Prostate gland (tissue), 2 donors: ENCODE measurements at regions not wholly inside any gene's neighbourhood (a gene's known extent, or its start where the extent isn't known, plus 50 kb on each side); places are given as distances from the start of the nearest gene placed in this dataset.

Experiments
- DNase-seq: peaks from one replicate; pipeline ENCODE4 v3.0.0-alpha.2; 2019; ENCODE audit warnings: low spot score
- H3K27ac ChIP-seq, 2 donors: fragments of 200-600 bp; sonication (generic); 2 replicates each; pipeline ENCODE4 v1.5.1; 2017 to 2019
- H3K27me3 ChIP-seq: fragments of 200-600 bp; sonication (generic); replicated peaks from 2 replicates; pipeline ENCODE4 v1.5.1; 2019; ENCODE audit not compliant: insufficient read depth
- H3K36me3 ChIP-seq, 2 donors: fragments of 200-600 bp; sonication (generic); 1 replicate in 1 of 2; 2 replicates in 1 of 2; pipeline versions ENCODE4 v1.5.1 to v1.8.1; 2017 to 2019
- H3K4me1 ChIP-seq: fragments of 200-600 bp; sonication (generic); replicated peaks from 2 replicates; pipeline ENCODE4 v1.5.1; 2019
- H3K4me3 ChIP-seq, 2 donors: fragments of 200-600 bp; sonication (generic); 2 replicates each; pipeline ENCODE4 v1.5.1; 2017 to 2019
- H3K9me3 ChIP-seq: fragments of 200-600 bp; sonication (generic); 2 replicates; pipeline ENCODE4 v1.5.1; 2017
- POLR2A ChIP-seq: fragments of 450-650 bp; IDR thresholded peaks from one replicate; pipeline ENCODE4 v1.6.1; 2016; ENCODE audit warnings: antibody characterized with exemption, mild to moderate bottlenecking
- POLR2AphosphoS5 ChIP-seq: sonication (generic); formaldehyde crosslinking; IDR thresholded peaks from one replicate; pipeline ENCODE4 v1.6.1; 2017; ENCODE audit warnings: antibody characterized with exemption
- WGBS: methylation state at CpG from one replicate; pipeline ENCODE4 v1.1.5; 2018; 5-methylcytosine and 5-hydroxymethylcytosine counted together
- intact Hi-C: fragments of 100-400 bp; cut with DNase I; formaldehyde crosslinking; loops from one replicate; pipeline ENCODE4 v1.14.2; 2022
- TF ChIP-seq, protein P1 (sequence below), 4 experiments: fragments of 200-600 bp in 2 of 4; fragments of 450-650 bp in 2 of 4; sonication (generic) in 2 of 4; IDR thresholded peaks; 1 replicate in 3 of 4; 2 replicates in 1 of 4; pipeline ENCODE4 v1.5.1; 2016 to 2019; ENCODE audit warnings: antibody characterized with exemption in 4 of 4, mild to moderate bottlenecking in 2 of 4, moderate library complexity in 2 of 4

DNA sequence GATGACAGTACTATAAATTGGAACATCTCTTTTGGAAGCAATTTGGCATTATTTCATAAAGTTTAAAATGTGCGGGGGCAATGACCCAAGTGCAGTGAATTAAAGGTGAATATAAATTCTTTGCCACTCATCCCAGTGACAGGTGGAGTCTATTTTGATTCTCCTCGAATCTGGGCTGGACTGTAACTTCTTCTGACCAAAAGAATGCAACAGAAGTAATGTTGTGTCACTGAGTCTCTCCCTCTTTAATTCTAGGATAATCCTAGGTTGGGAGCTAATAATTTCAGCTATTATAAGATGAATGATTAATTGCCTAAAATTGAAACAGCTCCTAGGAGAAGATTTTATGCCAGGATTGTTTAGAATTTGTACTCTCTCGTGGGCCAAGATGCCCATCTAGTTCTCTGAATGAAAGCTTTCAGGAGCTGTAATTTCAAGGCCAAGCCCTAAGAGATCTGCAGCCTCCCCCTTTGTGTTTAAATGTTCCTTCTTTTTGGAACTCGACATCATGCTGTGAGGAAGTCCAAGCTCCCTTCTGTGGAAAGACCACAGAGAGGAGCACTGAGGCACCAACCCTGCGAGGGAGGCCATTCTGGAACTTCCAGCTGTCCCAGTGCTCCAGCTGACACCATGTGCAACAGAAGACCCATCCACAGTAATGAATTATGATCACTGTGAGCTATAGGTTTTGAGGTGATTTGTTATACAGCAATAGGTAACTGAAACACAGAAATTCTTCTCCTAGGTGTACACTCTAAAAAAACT lies 208.1 kb downstream of the COPRS start:
- WGBS, result 58% methylated on average over 5 of the region's 5 CpGs
- no peaks in the 10 kb centered on the region for H3K4me1 ChIP-seq
- no peak overlapping the region for H3K27ac ChIP-seq
- H3K4me3 ChIP-seq, result no peak overlapping the region
- H3K27me3 ChIP-seq, result no peaks in the 10 kb centered on the region
- DNase-seq, result no peak
- no peaks in the 10 kb centered on the region for H3K9me3 ChIP-seq
- no peaks in the 10 kb centered on the region for H3K36me3 ChIP-seq
- intact Hi-C loops, result no loop called here
- no peak for TF ChIP-seq POLR2AphosphoS5
- TF ChIP-seq POLR2A, result no peak
- TF ChIP-seq, protein P1, sequence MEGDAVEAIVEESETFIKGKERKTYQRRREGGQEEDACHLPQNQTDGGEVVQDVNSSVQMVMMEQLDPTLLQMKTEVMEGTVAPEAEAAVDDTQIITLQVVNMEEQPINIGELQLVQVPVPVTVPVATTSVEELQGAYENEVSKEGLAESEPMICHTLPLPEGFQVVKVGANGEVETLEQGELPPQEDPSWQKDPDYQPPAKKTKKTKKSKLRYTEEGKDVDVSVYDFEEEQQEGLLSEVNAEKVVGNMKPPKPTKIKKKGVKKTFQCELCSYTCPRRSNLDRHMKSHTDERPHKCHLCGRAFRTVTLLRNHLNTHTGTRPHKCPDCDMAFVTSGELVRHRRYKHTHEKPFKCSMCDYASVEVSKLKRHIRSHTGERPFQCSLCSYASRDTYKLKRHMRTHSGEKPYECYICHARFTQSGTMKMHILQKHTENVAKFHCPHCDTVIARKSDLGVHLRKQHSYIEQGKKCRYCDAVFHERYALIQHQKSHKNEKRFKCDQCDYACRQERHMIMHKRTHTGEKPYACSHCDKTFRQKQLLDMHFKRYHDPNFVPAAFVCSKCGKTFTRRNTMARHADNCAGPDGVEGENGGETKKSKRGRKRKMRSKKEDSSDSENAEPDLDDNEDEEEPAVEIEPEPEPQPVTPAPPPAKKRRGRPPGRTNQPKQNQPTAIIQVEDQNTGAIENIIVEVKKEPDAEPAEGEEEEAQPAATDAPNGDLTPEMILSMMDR (IDR thresholded peaks at IDR 0.05), result no peak

DNA sequence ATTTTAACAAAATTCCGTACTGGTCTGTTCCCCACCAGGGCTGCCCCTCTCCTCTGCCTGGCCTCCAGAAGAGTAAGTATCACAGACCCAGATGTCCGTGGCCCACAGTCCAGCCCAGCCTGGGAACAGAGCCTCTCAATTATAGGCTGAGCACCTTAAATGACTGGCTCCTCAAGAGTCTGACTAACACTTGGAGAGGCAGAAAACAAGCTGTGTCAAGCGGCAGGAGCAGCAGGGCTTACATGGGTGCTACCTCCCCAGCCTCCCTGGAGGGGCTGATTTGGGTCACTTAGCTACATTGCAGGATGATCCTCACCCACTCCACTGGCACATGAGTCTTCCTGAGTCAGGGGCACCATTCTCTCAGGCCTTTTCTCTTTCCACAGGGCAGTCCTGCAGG lies 209.7 kb downstream of the COPRS start:
- no peak for DNase-seq

GRCh38 chr17:31647661-31648060 lies 211.4 kb downstream of the COPRS start:
- TF ChIP-seq POLR2AphosphoS5 (no peak), POLR2A (no peak)
- TF ChIP-seq, protein P1 (IDR thresholded peaks at IDR 0.05), result no peak
- intact Hi-C loops, result no loop called here
- H3K4me1 ChIP-seq, result no peaks in the 10 kb centered on the region
- WGBS, result 62% methylated on average over 1 of the region's 1 CpG
- H3K36me3 ChIP-seq, result no peaks in the 10 kb centered on the region
- H3K27me3 ChIP-seq, result no peaks in the 10 kb centered on the region
- no peak overlapping the region for H3K4me3 ChIP-seq
- no peaks in the 10 kb centered on the region for H3K9me3 ChIP-seq
- no peak for DNase-seq
- H3K27ac ChIP-seq, result no peak overlapping the region

More for the DNA sequence above, 209.7 kb downstream of the COPRS start:
- TF ChIP-seq, protein P1 (IDR thresholded peaks at IDR 0.05), result no peak
- no peak for TF ChIP-seq POLR2A
- TF ChIP-seq POLR2AphosphoS5, result no peak
- intact Hi-C loops, result no loop called here
- Histone ChIP-seq H3K27me3 (no peaks in the 10 kb centered on the region), H3K27ac (no peak overlapping the region), H3K4me3 (no peak overlapping the region), H3K36me3 (no peaks in the 10 kb centered on the region), H3K4me1 (no peaks in the 10 kb centered on the region), H3K9me3 (no peaks in the 10 kb centered on the region)
- 88% methylated on average over 3 of the region's 3 CpGs for WGBS

DNA sequence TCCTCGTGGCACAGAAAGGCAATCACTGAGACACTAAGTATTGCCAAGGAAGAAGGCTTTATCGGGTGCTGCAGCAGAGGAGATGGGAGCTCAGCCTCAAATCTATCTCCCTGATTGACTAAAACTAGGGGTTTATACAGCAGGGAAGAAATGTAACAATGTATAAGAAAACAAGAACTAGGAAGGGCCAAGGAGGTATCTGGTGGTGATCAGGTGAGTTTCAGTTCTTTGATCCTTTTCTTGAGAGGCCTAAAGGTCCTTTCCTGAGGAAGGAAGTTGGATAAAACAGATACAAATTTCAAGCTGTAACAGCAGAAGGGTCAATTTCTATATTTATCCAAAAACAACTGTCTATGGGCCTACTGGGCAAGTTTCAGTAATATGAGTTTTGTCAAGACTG lies 212.4 kb downstream of the COPRS start:
- no peaks in the 10 kb centered on the region for H3K36me3 ChIP-seq
- WGBS, result 98% methylated on average over 2 of the region's 2 CpGs
- TF ChIP-seq POLR2A (no peak), POLR2AphosphoS5 (no peak)
- TF ChIP-seq, protein P1 (IDR thresholded peaks at IDR 0.05), result no peak
- intact Hi-C loops, result no loop called here
- no peak overlapping the region for H3K27ac ChIP-seq
- H3K4me3 ChIP-seq, result no peak overlapping the region
- H3K4me1 ChIP-seq, result no peaks in the 10 kb centered on the region
- H3K9me3 ChIP-seq, result no peaks in the 10 kb centered on the region
- no peaks in the 10 kb centered on the region for H3K27me3 ChIP-seq
- DNase-seq, result no peak

GRCh38 chr17:31645351-31645750 lies 213.7 kb downstream of the COPRS start:
- Histone ChIP-seq H3K4me1 (no peaks in the 10 kb centered on the region), H3K27me3 (no peaks in the 10 kb centered on the region), H3K4me3 (no peak overlapping the region), H3K36me3 (no peaks in the 10 kb centered on the region), H3K9me3 (no peaks in the 10 kb centered on the region), H3K27ac (no peak overlapping the region)
- DNase-seq, result no peak
- TF ChIP-seq, protein P1 (IDR thresholded peaks at IDR 0.05), result no peak
- 94% methylated on average over 3 of the region's 3 CpGs for WGBS
- intact Hi-C loops, result no loop called here
